Activated CD4-positive, alpha-beta T cell treated with anti-CD3 and anti-CD28 coated beads, Interleukin-2, amount 50 U/mL, for 48 hours (primary cell): ENCODE measurements at regions not wholly inside any gene's neighbourhood (a gene's known extent, or its start where the extent isn't known, plus 50 kb on each side); places are given as distances from the start of the nearest gene placed in this dataset.
"Not testable (repeated sequence)": the region's sequence is repeated elsewhere in the genome, so short reads cannot be mapped to it uniquely, and the experiment has no call there.

Experiments used
- DNase-seq, 2 experiments: peaks; one replicate each; pipeline ENCODE4 v3.0.0-alpha.2; 2020

DNA sequence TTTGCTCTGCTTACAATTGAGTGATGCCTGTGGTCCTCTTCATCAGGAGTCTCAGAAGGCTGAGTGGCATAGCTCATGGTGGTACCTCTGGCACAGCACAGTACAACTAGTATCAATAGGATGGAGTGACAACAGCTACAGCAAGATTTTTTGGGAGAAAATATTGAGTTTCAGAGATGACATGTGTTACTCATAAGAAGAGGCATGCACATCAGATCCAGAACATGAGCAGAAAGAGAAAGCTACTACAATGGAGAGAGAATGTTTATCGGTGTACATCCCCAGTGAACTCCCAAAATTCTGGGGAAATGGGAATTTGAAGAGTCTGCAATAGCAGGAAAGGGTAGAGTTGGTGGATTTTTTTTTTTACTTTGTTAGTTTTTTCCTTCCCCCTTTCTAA is 130.5 kb upstream of the MB21D2 start:
- DNase-seq = no peak

DNA sequence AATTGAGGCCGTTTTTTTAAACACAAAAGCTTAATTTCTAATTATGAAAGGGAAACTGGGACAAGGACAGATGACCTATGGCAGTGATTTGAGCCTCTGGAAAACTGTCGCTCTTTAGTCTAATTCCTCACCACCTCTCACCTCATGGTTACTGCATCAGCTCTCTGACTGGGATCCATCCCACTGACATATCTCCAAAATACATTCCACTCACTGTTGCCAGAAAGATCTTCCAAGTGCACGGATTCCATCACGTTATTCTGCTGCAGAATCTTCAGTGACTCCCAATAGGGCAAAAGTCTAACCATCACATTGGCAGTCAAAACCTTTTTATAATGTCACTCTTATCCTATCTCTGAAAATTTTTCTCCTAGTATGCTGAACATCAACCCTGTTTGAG is 132.3 kb upstream of the MB21D2 start:
- no peak for DNase-seq

DNA sequence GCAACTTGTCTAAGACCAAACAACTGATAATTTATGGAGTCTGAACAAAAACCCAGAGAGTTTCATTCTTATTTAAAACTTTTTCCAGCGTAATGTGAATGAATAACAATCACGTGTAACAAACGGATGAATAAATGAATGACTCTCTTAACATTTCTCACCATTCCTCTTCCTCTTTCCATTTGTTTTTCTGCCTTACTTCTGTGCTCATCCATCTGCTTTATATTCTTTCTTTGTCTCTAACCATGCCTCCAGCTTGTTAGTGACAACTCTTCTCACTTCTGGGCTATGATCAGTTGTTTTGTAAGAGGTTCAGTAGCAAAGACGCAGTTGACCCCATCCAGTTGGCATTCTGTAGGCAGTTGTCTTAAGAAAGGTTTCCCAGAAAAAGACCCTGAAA is 133.7 kb upstream of the MB21D2 start:
- DNase-seq = no peak

DNA sequence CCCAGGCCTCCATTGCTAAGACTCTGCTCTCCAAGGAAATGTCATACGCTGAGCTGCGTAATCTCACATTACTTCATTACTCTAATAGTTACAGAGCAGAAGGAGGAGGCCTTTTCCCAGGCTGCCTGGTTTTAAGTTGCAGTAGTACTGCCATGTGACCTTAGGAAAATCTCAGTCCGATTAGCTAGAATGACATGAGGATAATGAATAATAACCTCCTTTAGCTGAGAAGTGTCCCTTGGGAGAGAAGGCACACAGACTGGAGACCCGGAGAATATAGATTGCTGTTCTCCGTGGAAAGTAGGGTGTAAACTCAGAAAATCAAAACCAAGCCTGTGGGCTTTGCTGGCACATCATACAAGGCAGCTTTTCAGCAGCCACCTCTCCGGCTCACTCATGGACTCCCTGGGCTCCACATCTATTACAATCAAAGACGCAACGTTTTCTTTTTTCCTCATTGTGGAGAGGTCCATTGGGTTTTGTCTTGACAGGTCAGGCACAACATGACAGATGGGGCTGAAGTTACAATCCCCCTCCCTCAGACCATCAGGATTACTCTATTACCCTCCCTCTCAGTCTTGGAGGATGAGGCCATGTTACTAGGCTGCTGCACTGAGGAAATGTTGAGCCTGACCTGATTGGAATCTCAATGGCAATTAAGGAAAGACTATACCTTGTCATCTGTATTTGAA is 134.8 kb upstream of the MB21D2 start:
- DNase-seq = no peak

DNA sequence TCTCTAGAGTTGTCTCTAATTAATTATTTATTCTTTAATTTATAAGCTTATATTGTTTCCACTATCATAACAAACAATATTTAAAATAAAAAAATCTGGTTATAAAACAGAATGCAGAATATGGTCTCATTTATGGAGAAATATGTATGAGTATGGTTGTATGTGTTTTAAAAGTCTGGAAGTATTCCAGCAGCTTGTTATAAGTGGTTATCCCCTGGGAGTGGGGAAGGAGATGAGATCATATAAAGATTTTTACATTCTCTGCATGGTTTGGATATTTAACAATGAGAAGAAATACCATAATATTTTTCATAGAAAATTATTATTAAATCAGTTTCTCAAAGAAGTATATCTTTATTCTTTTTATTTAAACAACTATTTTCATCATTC is 135.4 kb upstream of the MB21D2 start:
- DNase-seq = no peak

DNA sequence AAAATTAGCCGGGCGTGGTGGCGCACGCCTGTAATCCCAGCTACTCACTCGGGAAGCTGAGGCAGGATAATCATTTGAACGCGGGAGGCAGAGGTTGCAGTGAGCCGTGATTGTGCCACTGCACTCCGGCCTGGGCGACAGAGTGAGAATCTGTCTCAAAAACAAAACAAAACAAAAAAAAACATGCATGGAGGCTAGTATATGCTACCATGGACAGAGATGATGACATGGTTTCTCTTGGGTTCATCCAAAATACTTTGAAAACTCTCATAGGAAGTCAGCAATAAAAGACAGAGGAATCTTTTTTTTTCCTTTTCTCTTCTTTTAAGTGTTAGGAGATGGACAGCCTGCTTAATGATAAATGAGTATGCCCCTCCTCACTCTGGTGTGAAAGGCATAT is 137.7 kb upstream of the MB21D2 start:
- no peak for DNase-seq

DNA sequence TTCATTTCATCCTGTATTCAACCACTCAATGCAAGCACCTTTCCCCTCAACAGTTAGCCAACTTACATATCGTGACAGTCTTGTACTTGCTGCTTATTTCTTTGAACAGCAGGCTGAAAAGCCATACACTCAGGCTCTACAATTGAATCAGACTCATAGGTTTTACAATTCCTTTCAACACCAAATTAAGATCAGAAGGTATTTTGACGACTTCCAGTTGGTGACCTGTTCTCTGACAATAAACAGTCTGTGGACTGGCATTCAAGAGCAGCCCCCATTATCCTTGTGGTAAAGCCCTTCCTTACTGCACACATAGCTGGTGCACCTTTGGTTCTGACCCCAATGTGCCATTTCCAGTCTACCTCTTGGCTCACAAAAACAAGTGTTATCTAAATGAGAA is 140.0 kb upstream of the MB21D2 start:
- no peak for DNase-seq

DNA sequence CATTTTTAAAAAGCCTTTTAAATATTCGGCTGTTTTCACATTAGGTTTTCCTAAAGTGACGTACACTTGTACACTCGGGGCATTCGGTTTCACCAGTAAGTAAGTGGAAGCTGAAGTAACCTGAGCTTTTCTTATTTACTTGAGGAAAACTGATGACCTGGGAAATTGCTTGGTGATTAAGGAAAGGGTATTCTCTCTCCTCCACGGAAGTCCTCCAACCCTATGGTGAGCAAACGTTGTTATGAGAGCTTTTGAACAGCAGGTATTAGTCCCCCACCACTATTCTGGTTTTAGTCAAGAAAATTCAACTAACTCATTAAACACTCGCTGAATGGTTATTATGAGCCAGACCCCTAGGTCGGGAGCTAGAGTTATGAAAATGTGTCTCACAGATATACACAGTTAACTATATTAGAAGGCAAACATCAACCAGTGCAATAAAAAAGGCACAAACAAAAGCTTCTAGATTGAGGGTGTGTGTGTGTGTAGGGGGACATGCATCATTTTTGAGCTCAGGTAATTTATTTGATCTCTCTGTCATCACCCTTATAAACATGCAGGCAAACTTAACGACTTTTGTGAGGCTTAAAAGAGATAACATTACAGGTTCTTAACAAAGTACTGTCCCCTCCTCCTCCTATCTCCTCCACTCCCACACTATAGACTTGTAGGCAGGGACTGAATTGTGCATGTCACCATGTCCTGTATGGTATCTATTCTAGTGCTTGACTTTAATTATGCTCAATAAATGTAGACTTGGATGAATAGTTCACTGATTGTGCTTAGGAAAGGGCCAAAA is 143.3 kb upstream of the MB21D2 start:
- no peak for DNase-seq

DNA sequence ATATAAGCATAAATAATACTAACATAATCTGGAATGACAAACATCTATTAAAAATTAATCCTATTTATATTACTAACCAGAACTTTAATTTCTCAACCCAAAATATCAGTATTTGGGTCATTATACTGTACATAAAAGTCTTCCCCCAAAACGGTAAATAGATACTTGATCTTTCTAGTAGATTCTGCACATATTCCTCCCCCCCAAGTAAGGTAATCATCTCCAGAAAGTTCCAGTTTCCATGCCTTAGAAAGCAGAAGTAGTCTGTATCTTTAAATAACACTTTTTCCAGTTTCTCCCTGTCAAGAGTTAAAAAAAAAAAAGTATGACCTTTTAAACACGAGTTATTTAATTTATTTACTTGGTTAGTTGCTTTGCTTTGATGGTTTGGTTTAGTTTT is 150.7 kb upstream of the MB21D2 start:
- no peak for DNase-seq

DNA sequence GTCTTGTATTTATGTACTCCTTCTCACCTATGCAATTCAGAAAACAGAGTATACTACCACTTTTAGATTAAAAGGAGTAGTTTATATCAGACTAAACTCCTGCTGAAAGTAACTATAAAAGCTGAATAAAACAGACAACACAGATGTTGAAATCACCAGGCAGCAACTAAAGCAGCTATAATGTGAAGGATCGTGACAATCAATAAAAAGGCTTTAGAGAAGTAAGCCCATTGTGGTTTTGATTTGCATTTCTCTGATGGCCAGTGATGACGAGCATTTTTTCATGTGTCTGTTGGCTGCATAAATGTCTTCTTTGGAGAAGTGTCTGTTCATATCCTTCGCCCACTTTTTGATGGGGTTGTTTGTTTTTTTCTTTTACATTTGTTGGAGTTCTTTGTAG is 152.1 kb upstream of the MB21D2 start:
- not testable (repeated sequence) for DNase-seq

DNA sequence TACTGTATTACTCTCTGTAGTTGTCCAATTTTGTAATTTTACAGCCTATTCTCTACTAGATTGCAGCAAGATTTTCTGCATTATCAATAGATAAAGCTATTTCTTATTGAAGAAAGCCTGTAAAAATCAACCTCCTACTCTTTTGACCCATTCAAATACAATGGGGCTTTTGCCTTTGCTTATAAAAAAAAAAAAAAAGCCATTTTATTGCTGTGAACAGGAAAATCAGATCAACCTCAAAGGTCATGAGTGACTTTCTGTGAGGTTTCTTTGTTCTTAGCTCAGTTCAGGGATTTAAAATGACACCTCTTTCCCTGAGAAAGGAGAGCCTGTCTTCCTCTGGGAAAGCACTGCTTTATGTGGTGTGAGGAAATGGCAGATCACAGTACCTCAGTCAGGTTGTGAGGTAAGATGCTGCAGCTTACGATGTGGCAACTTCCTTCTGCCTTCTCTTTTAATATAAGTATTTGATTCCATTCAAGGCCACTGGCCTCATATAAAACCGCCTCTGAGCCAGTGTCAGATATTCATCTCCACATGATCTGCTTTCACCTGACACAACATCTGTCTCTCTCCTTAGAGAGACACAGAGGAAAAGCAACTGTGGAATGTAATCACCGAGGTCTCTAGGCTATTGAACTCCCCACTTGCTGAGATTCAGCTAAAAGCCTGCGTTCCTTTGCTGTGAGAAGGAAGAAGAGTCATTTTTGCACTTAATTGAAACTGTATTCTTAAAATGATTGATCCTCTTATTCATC is 161.5 kb upstream of the MB21D2 start:
- no peak for DNase-seq

DNA sequence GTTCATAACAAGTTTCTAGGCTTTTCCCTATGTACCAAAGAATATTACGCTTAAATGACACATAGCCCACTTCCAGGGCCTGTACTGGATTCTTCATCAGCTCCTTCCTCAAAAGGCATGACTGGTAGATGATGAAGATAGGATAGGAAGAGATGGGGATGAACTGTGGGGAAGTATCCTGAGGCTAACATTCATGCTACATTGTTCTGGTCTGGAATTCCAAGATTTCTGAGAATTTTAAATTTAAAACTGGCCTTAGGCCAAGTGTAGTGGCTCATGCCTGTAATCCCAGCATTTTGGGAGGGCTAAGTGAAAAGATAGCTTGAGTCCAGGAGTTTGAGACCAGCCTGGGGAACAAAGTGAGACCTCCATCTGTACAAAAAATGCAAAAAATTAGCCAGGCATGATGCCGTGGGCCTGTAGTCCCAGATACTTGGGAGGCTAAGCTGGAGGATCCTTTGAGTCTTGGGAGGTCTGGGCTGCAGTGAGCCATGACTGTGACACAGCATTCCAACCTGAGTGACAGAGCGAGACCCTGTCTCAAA is 160.1 kb upstream of the PLAAT1 start:
- DNase-seq = no peak

DNA sequence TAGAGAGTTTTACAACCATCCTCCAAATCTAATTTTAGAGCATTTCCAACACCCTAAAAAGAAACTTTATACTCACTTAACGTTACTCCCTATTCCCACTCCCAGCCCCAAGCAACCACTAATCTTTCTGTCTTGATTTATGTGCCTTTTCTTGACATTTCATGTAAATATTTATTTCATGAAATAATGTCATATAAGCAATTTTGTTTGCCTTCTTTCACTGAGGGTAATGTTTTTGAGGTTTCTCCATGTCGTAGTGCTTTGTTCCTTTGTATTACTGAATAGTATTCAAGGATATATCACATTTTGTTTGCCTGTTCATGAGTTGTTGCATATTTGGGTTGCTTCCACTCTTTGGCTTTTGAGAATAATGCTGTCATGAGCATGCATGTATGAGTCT is 155.4 kb upstream of the PLAAT1 start:
- no peak for DNase-seq

DNA sequence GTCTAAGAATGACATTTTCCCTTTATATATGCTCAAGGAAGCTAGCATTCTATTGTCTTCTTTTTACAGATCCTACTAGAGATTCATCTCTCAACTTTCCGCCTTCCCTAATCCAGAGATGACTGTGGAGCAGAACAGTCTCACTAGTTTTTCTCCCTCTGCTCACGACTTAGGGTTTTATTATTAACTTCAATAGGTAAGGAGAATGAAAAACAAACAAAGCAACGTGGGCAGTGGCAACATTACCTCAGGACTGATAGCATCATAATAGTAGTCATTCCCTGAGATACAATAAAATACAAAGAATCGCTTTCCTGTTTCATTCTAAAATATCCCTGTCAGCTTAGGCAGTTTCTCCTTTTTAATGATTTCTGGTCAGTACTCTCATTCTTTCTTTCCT is 154.3 kb upstream of the PLAAT1 start:
- DNase-seq = no peak

DNA sequence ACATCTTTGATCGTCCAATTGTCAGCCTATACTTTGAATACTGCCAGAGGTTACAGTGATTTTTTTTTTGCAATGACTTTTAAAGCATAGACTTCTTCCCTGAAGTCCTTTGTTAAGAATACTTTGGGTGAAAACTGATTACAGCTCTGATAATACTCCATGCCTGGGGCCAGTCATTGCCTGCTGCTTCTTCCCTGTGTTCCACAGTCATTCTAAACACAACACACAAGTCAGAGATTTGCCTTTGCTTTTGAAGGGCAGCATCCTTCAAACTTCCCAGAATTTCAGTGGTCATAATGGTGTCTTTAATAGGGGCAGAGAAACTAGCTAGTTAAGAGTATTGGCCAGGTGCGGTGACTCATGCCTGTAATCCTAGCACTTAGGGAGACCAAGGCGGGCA is 153.7 kb upstream of the PLAAT1 start:
- no peak for DNase-seq

DNA sequence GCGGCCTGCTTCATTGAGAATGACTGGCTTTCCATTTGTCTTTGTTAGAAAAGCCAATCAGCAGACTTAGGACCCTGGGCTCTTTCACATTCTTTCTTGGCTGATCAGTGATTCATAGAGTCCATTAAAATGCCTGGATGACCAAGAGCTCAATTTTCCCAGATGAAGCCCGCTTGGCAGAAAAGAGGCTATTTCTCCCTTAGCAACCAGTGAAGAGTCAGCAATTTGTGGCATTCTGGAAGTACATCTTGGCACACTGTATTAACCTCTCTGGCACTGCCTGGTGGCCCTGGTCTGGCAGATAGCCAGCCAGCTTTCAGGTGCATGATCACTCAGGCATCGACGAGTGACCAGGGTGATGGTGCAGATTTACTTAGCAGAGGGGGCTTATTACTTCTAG is 145.7 kb upstream of the PLAAT1 start:
- DNase-seq = no peak

DNA sequence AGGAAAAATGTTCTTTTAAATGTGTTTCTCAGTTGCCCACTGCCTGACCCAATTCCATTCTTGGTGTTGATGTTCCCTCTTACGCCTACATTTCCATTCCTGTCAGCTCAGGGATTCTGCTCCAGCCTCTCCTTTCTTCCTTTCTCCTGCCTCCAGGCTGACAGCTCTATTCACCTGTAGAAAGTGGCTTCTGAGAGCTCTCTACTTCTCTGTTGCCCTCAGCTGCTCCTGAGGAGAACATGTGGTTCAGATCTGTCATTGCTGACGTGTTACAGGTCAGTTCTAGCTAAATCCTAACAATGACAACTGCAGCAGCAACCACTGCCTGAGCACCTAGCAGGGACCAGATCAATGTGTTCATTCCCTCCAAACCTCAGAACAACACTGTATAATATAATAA is 144.9 kb upstream of the PLAAT1 start:
- no peak for DNase-seq

DNA sequence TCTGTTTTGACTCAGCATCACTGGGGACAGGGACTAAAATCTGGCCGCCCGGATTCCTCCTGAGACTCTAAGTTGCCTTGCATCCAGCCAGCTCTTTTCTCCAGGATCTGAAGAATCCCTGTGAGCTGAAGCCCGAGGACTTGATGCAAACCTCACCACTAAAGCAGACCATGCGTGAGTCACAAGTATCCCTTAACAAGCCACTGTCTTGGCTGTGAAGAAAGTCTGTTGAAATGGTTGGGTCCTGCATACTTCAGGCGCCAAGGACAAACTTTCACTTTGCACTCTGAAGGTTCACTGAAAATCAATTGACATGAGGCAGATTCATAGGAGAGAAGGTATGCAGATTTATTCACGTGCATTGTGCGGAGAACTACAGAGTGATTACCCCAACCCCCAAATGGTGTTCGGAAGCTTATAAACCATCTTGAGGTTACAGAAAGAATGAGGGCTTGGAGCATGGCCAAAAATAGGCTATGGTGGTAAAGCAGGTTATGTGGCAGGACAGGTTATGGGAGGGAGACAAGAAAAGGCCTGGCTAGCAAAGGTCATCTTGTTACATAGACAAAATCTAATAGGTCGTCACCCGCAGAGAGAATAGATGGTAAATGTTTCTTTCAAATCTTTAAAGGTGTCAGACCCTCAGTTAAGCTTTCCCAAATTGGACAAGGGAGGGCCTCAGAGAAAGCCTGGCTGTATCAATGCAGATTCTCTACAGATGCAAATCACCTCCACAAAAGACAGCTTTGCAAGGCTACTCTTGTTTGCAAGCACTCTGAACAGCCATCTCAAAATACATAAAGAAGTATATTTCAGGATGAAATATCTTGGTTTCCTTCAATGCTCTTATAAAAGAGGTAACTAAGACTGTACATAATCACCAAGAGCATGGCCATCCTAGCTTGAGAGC is 126.3 kb upstream of the PLAAT1 start:
- no peak for DNase-seq

DNA sequence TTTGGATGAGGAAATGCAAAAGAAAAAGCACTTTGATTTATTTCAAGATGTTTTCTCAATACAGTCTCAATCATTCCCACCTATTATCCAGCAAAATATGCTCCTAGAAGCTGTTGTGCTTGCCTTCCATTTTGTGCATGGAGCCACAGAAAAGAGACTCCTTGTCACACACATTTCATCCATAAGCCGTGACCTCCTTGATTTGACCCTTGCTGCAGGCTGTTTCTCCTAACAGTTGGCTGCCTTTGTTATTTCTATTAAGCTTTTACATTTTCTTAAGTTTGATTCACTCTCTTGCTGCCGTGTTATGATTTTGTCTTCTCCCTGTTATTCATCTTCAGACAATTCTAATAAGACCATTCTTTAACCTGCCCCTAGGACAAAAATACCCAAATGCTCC is 124.2 kb upstream of the PLAAT1 start:
- DNase-seq = no peak

DNA sequence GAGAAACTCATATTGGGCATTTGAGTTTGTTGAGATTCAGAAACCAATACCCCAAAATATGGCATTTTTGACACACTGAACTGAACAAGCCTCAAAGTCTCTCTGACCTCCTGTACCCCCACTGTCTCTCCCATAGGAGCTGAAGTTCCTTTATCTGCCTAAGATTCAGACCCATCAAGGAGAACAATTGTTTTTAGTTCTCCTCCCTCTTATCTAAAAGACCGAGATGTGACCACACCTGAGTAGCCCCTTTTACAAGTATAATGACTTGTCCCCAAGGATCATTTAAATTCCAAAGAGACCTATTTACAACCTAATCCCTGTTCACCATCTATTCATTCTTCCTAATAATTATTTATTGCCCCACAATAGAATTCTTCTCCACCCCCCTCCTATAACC is 122.1 kb upstream of the PLAAT1 start:
- no peak for DNase-seq

DNA sequence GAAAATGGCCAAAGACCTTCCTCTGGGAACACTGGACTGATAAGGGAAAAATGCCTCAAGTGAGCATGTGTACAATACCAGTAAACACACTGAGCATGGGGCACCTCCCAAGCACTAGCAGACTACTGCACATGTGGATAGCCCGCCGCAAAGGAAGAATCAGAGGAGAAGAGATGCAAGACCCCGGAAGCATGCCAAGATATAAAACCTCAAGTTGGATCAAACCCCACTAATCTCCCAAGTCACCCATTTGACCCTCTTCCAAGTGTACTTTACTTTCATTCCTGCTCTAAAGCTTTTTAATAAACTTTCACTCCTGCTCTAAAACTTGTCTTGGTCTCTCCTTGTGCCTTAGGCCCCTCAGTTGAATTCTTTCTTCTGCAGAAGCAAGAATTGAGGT is 121.1 kb upstream of the PLAAT1 start:
- DNase-seq = no peak

DNA sequence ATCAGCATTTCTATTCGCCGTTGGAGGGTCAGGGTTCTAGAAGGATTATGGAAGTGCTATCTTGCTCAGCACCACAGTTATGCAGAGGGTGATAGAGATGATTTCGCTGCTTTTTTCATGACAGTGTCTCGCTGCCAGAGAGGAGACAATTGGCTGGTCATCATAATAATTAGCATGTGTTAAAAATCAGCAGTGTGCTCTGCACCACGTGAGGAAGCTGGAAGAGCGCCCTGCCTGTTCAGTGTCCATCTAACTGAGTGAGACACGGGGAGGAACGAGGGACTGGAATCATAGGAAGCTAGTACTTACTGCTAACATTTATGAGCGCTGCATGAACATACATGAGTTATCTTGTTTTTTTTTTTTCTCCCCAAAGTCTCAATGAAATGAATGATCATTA is 116.2 kb upstream of the PLAAT1 start:
- DNase-seq = no peak

DNA sequence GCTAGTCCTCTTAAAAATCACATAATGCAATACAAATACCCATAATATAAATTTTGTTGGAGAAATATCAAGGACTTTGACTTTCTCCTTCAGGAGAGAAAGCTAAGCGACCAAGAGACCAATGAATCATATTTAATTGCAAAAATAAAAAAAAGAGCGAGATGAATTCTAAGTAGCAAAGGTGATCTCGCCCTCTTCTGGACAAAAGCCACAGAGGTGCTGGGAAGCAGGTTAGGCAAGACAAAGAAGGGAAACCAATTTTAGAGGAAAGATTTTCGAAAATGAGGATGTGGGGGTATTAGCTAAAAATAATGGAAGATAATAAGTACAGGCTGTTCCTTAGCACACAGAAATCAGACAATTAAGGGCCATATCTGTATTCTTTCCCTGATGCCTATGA is 111.4 kb upstream of the PLAAT1 start:
- DNase-seq = no peak
